Loucy (cell line): ENCODE measurements at regions not wholly inside any gene's neighbourhood (a gene's known extent, or its start where the extent isn't known, plus 50 kb on each side); places are given as distances from the start of the nearest gene placed in this dataset.

Source experiments
- EZH2phosphoT487 ChIP-seq: fragments of 200-600 bp; IDR thresholded peaks from 2 replicates; pipeline ENCODE4 v1.6.1; 2018; ENCODE audit warnings: antibody characterized with exemption, mild to moderate bottlenecking, moderate library complexity, borderline replicate concordance
- TF ChIP-seq, protein P1 (sequence below): fragments of 200-600 bp; sonication (generic); conservative IDR thresholded peaks from 2 replicates; pipeline ENCODE4 v1.5.1; 2014; ENCODE audit warnings: mild to moderate bottlenecking, antibody characterized with exemption, low read length

DNA sequence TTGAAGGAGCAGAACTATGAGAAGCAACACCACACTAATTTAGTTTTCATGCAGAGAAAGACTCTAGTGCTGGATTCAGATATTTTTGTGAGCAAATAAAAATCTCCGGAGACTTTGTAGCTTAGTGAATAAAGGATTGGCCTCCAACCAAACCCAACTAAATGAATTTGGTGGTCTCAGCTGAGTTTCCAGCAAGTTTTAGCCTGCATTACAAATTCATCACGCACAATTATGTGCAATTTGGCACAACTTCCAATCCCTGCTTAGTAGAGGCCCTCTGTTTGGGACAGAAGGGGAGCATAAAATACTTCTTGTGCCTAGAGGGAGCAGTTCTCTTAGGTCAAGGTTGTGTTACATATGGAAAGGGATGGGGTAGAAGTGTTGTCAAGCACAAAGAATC is 112.3 kb upstream of the ADAMTSL1 start:
- TF ChIP-seq EZH2phosphoT487: no peak
- TF ChIP-seq, protein P1, sequence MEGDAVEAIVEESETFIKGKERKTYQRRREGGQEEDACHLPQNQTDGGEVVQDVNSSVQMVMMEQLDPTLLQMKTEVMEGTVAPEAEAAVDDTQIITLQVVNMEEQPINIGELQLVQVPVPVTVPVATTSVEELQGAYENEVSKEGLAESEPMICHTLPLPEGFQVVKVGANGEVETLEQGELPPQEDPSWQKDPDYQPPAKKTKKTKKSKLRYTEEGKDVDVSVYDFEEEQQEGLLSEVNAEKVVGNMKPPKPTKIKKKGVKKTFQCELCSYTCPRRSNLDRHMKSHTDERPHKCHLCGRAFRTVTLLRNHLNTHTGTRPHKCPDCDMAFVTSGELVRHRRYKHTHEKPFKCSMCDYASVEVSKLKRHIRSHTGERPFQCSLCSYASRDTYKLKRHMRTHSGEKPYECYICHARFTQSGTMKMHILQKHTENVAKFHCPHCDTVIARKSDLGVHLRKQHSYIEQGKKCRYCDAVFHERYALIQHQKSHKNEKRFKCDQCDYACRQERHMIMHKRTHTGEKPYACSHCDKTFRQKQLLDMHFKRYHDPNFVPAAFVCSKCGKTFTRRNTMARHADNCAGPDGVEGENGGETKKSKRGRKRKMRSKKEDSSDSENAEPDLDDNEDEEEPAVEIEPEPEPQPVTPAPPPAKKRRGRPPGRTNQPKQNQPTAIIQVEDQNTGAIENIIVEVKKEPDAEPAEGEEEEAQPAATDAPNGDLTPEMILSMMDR: no peak
